Embryonic facial prominence (tissue), 1 donor: ENCODE measurements at regions not wholly inside any gene's neighbourhood (a gene's known extent, or its start where the extent isn't known, plus 50 kb on each side); places are given as distances from the start of the nearest gene placed in this dataset.
"Not testable (repeated sequence)": the region's sequence is repeated elsewhere in the genome, so short reads cannot be mapped to it uniquely, and the experiment has no call there.

Experiments
- DNase-seq: peaks from one replicate; pipeline ENCODE4 v3.0.0-alpha.2; 2016; ENCODE audit errors: extremely low spot score

DNA sequence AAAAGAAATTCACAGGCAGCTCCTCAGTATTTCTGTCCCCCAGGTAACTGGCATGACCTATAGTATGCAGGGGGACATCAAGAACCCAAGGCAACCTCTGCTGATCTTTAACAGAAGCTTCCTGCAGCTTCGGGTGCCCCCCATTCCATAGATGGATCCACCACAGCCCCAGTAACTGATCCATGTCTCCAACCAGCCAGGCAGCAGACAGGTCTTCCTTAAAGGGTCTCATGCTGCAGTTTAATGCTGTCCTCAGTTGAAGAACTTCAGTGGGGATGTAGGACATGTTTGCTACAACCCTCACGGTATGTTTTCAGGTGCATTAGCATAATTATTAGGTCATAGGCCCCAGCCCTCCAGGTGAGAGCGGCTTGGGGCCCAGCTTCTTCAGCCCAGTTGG is 90.9 kb upstream of the OLIG2 start:
- no peak for DNase-seq

DNA sequence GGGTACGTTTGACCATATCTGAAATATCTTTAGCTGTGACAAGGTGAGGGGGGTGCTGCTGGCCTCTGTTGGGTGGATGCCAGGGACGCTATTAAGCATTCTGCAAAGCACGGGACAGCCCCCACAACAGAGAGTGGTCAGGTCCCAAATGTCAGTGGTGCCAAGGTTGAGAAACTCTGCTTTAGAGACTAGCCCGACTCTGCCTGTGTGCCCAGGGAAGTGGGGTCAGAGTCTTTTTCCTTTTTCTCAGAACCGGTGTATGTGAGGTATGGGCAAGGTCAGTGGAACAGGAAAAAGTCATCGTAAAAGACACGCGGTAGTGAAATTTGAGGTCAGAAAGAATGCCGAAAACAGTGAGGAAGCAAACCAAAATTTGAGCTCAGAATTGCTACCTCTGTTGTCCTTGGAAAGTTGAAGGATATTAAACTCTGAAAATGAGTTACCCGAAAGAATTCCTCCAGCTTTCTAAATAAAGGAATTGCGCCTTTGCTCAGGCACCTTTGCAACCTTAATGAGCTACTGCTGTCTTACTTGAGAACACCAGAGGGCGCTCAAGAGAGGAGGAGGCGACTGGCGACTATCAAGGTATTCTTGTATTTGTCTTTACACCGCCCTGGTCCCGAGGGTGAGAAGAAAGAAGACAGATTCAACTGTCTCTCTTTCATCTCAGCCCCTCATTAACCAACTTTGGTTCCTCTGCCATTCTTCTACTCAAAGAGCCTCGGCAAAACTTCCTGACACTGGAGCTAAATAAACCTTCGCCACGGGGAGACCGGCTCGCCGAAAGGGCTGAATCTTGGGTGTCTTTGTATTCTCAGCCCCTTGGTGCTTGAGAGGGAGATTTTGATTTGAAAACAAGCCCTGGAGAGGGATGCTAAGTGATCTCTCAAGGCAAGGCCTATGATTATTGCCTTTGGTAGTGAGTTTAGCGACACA is 85.4 kb upstream of the OLIG2 start:
- DNase-seq = no peak

DNA sequence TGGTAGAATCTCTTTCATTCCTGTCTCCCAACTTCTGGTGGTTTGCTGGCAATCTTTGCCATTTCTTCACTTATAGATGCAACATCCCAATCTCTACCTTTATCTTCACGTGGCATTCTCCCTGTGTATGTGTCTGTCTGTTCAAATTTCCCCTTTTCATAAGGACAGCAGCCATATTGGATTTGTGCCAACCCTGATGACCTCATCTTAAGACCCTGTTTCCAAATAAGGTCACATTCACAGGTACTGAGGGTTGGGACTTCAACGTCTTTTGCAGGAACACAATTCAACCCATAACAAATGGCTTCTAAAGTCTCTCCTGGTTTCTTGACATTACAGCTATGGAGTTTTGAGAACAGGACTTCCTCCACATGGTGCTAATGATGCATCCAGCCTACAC is 84.5 kb upstream of the OLIG2 start:
- no peak for DNase-seq

DNA sequence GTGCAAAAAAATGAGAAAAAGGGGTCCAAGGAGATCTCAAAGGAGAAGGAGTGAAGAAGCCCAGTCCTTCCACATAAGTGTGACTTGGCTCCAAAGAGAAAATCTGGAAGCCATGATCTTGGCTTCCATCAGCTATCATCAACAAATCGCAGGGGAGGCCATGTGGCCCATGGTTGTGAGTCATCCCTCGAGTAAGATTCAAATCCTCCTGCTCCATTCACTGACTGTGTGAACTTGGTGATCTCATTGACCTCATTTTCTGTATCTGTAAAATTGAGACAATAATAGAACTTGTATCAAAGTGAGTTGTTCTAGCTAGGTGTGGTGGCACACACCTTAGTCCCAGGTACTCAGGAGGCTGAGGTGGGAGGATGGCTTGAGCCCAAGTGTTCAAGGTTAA is 79.1 kb upstream of the OLIG2 start:
- DNase-seq = no peak

DNA sequence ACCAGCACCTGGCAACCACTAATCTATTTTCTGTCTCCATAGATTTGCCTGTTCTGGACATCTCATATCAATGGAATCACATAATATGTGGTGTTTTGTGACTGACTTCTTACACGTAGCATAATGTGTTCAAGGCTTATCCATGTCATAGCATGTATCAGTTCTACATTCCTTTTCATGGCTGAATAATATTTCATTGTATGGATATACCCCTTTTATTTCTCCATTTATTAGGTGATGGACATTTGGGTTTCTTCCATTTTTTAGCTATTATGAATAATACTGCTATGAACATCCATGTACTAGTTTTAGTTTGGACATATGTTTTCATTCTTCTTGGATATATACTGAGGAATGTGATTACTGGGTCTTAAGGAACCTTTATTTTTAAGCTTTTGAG is 78.0 kb upstream of the OLIG2 start:
- no peak for DNase-seq

DNA sequence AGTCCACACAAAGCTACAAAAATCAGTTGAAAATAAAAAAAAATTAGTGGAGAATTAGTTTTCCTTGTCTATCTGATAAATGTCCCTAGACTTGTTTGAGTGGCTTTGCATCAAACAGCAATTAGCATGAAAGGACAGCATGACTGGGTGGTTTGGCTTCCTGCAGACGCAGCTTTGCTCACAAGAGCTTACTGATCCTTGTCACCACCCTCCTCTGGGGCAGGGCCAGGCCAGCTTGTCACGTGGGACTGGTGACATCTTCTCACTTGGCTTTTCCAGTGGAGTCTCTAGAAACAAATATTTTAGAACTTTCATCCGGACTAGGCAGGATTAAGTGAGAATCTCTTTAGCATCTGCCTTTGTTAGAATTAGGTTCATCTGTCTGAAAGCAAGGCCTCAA is 76.0 kb upstream of the OLIG2 start:
- no peak for DNase-seq

DNA sequence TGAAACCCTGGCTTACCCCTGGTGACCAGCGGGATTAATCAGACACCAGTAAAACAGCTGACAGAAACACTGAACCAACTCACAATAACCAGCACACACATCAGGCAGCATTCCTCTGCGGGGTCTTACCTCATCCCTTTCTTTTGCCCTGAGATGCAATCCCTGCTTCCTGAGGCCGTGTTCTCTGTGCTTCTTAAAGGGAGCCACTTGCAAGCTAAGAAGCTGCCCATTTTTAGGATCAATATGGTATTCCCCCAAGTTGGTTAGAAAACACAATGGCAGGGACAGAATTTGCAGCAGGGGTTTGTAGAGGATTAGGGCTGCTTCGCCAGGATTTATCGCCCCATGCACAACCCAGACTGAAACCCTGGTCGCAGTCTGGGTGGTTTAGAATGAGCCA is 74.7 kb upstream of the OLIG2 start:
- no peak for DNase-seq

DNA sequence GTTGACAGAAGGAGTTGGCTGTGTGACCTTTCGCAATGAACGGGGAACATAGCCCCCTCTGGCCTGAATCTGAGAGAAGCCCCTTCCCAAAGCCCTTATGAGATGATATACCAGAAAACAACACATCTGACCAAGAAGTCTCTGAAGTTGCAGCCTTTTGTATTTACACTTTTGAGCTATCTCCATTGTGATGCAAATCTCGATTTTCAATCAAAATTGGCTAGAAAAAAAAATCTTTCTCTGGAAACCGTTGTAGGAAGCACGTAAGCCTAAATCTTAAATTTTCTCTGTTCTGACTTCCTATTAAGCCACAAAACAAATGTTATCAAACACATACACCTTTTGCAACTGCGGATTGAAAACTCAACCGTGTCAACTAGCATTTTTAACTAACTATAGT is 71.4 kb upstream of the OLIG2 start:
- no peak for DNase-seq

DNA sequence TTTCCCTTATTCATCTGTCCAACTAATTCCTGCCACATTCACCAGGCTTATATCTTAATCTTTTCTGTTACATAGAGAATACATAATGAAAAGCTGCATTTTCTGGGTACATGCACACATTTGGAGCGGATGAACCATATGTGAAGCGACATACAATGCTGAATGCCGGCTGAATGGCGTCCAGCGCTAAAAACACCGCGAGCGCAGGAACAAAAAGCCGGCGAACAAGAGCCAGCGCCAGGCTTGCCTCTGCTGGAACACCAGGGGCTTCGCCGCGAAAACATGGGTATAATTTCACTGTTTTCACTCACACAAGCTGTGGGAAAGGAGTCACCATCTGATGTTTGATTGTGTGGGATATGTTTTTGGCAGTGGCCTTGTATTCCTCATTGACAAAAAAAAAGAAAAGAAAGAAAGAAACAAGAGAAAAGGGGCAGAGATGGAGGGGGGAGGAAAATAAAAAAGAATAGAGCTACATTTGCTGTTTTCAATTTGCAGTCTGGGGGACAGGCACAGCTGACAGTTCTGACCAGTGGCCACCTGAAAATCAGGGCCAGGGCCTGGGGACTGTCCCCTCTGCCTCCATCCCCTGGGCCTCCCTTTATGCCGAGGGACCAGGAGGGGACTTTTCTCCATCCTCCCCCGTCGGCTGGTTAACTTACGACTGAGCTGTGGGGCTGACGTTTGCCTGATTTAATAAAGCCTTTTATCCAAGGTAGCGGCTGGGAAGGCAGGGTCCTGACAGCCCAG is 70.2 kb upstream of the OLIG2 start:
- DNase-seq = no peak

DNA sequence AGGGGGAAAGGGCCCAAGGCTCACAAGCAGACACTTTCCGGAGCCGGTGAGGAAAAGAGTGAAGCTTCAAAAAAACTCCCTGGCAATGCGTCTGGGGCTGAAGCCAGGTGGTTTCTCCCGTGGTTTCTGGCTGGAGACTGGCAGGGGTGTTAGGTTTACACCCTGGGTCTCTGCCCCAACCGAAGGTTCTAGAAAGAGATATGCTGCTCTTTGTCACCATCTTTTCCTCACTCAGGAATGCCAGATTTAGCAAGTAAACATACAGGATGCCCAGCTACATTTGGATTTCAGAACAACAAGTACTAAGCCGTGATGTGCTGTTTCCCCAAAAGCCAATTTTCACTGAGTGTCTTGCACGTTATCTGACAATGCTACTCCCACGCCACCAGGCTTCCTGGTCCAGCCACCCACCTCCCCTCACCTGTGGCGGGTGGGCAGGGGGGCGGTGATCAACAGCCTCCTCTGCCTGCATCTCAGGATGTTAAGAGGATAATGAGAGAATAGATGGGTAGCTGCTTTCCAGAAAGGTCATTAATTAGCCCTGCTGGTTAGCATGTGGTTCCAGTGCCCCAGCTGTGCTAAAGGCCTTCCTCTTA is 69.6 kb upstream of the OLIG2 start:
- no peak for DNase-seq

DNA sequence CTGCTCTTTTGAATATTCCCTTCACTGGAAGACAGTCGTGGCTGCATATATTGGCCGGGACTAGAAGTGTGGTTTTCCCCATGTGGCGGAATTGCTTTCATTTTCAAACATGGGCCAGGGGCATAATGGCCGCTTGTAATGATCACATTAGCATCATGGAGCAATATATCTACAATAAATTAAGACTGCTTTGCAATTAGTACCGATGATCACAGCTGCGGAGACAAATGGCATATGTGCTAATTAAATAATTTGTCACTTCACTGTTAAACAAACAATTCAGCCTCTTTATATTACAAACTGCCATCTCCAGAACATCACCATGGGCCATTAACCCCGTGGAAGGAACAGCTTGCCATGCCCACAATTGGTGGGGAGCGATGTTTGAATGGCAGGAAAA is 68.2 kb upstream of the OLIG2 start:
- no peak for DNase-seq

DNA sequence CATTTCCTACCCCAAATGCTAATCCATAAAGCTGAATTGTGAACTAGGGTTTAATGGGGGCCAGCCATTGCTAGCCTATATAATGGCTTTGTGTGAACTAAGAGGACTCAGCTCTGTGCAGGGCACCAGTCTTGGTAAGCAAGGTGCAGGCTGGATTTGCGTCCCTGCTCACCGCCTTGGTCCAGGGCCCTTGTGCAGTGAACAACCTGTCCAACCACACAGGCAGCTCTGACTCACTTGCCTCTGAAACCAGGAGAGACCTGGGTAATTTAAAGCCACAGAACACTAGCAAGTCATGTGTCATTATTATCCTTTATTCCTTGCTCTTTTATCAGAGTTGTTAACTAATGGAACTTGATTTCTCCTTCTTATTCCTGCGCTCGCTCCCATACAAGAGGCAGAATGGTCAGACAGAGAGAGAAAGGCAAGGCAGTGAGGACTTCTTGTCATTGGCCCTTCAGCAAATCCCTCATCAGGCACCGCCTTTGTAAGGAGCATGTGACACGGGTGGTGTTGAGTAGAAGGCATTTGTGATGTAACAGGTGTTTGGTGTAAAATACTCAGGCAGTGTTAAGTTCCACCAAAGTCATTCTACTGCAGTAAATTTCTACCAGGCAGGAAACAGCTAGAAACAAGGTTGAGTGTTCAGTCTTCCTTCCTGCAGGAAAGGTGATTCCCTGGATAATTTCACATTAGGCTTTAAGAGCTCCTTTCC is 67.3 kb upstream of the OLIG2 start:
- no peak for DNase-seq

DNA sequence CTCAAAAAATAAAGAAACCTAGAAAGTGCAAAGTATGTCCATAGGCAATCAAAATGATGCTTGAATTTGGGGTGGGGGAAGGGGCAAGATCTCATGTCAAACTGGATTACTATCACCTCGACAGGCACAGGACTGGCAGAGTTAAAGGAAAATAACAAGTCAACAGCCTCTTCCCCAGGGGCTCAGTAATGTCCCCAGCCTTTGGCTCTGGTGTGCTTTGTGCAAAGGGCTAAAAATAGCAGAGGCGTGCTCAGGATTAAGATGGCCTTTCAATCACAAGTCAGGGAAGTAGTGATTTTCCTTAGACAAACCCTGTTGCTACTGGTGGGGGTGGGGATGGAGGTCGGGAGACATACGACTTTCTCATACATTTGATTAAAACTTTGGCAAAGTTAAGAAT is 63.5 kb upstream of the OLIG2 start:
- DNase-seq = no peak

DNA sequence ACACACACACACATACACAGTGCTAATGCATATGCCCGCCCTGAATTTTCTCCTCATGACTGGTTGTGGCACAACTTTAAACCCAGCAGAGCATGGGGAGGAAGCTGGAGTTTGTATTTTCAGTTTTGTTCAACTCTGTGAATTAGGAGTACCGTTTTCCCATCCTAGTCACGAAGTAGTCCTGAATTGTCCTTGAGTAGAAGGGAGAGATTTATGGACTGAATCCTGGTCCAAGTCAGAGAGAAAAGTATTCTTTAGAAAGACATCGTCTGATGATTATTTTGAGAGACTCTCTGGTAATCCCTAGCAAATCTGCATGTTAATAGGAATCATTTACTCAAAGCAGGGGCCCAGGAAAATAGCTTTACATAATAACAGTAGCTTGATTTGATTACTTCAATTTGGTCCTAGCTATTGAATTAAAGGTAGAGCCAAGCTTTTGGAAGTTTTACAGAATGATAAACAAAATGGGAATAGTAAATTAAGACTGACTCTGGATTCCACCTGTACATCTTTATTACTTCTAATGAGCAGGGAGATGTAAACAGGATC is 60.5 kb upstream of the OLIG2 start:
- DNase-seq = no peak

DNA sequence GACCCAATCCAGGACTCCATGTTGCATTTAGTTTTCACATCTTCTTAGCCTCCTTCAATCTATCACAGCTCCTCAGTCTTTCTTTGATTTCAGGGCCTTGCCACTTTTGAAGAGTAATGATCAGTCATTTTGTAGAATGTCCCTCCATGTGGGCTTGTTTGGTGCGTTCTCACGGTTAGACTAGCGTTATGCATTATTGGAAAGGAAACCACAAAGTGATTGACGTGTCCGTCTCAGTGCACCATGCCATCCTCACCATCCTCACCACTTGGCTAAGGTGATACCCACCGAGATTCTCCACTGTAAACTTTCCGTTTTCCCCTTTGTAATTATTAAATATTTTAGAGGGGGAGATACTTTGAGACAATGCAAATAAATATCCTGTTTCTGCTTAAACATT is 59.6 kb upstream of the OLIG2 start:
- no peak for DNase-seq

DNA sequence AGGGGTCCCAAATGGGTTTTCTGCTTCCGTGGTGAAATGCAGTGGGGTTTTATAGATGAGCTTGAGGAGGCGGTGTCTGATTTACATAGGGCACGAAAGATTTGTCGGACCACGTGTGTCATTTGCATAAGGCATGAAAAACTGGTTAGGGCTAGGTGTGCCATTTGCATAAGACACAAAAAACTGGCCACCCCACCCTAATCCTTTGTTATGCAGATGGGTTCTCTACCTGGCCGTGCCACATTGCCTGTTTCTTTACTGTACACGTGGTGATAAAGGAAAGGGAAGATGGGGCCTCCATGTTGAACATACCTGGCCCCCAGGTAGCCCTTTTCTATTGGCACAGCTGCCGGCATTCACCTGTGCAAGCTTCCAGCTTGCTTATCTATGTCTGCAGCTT is 57.6 kb upstream of the OLIG2 start:
- DNase-seq = not testable (repeated sequence)

DNA sequence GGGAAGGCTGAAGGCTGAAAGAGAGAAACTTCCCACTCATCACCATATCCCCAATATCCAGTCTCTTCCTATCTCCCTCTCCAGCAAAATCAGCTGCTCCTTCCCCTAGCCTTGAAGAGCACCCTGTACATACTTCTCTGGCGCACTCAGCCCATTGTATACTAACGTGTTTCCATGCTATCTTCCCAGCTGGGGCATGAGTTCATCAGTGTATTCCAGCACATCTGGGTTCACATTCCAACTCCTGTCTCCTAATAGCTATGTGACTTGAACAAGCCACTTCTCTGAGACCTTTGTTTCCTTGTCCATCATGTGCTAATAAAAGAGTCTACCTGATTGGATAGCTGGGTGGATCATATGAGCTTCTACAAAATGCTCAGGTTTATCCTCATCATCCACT is 51.1 kb upstream of the OLIG2 start:
- no peak for DNase-seq

DNA sequence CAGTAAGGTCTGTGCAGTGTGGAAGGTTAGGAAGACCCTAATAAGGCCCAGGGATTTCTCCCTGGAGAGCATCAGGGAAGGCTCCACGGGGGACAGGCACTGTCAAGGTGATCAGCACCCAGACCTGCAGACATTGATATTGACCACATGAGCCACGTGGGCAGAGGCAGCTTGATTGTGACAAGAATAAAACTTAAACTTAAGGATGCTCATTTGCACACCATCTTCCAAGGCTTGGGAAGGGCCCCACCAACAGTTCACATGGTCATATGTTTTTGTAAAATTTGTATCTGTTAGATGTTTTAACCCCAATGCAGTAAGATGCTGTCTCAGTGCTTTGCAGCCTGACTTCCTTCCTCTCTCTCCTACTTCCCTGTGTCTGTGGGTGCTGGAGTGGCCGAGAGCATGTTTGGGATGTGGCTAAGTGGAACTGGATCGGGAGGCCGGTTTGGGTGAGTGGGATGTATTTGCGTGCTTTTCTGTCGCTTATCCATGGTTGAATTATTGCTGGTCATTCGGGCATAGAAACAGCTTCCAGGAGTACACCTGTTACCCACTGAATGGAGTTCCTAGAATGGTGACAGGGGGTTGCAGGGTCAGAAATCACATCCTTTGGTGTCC is 49.8 kb upstream of the OLIG2 start:
- no peak for DNase-seq
